HCT116 (cell line): ENCODE measurements at regions not wholly inside any gene's neighbourhood (a gene's known extent, or its start where the extent isn't known, plus 50 kb on each side); places are given as distances from the start of the nearest gene placed in this dataset.

Source experiments
- ATAC-seq: fragments of 200-7000 bp; cut with Tn5 transposase; 2 replicates; pipeline ENCODE4 v1.9.1; 2020; ENCODE audit warnings: mild to moderate bottlenecking, moderate library complexity
- BruUV-seq: library from RNA; stranded (reverse); fragments of 400-500 nt; replicated peaks from 2 replicates; lab custom pipeline; 2021; lab: Mats Ljungman, UMichigan
- CTCF ChIA-PET: fragments of 300-600 bp; sonication (Branson Sonifier 250); formaldehyde crosslinking; loops from one replicate; lab custom pipeline; 2021; ENCODE audit warnings: antibody characterized with exemption; lab: Charles Lee
- POLR2A ChIA-PET: fragments of 300-600, 350-600 bp; sonication (Branson Sonifier 250); formaldehyde crosslinking; loops from one replicate; lab custom pipeline; 2021; ENCODE audit warnings: antibody characterized with exemption; lab: Charles Lee
- RAD21 ChIA-PET, 2 experiments: fragments of 300-600 bp; sonication (Branson Sonifier 250); formaldehyde crosslinking; loops; one replicate each; lab custom pipeline; 2023; ENCODE audit warnings: low total read pairs in 2 of 2; ENCODE audit not compliant: uncharacterized antibody in 2 of 2, unreplicated experiment in 2 of 2, low non-redundant PET in 1 of 2; lab: Charles Lee
- DNase-seq: peaks from one replicate; pipeline ENCODE4 v3.0.0-alpha.2; 2010; ENCODE audit warnings: low read depth, low spot score
- H2AFZ ChIP-seq: fragments of 200-600 bp; shearing (Covaris generic), sonication (generic); 2 replicates; pipeline ENCODE4 v1.6.1; 2017; ENCODE audit warnings: low read depth, mixed run types, mixed read lengths, antibody characterized with exemption, low read length; ENCODE audit not compliant: poor library complexity, severe bottlenecking
- H3K27ac ChIP-seq: 2 replicates; pipeline ENCODE4 v1.5.1; 2012; ENCODE audit warnings: low read depth, low read length
- H3K27me3 ChIP-seq: fragments of 200-600 bp; sonication (generic); 2 replicates; pipeline ENCODE4 v1.6.1; 2016; ENCODE audit warnings: mixed run types, low read length, mixed read lengths; ENCODE audit not compliant: insufficient read depth
- H3K36me3 ChIP-seq, 2 experiments: fragments of 200-500 bp in 1 of 2; fragments of 200-600 bp in 1 of 2; sonication (Bioruptor generic) in 1 of 2; sonication (generic) in 1 of 2; 2 replicates each; pipeline versions ENCODE4 v1.5.1 to v1.6.1; 2014 to 2016; ENCODE audit warnings: low read length in 2 of 2, inconsistent platforms in 1 of 2, mixed read lengths in 1 of 2, mixed run types in 1 of 2; ENCODE audit not compliant: insufficient read depth in 2 of 2, control insufficient read depth in 1 of 2
- H3K4me1 ChIP-seq, 2 experiments: fragments of 200-600 bp in 1 of 2; sonication (generic) in 1 of 2; 2 replicates each; pipeline versions ENCODE4 v1.5.1 to v1.6.1; 2012 to 2017; ENCODE audit warnings: low read length in 2 of 2, inconsistent platforms in 1 of 2, mild to moderate bottlenecking in 1 of 2, mixed read lengths in 1 of 2, mixed run types in 1 of 2, moderate library complexity in 1 of 2; ENCODE audit not compliant: insufficient read depth in 2 of 2, control insufficient read depth in 1 of 2
- H3K4me2 ChIP-seq: fragments of 200-600 bp; sonication (generic); 2 replicates; pipeline ENCODE4 v1.6.1; 2017; ENCODE audit warnings: mixed run types, low read length, mixed read lengths
- H3K4me3 ChIP-seq, 2 experiments: fragments of 200-600 bp in 1 of 2; sonication (generic) in 1 of 2; replicated peaks in 1 of 2; 2 replicates each; pipeline ENCODE4 v1.5.1; 2011 to 2016; ENCODE audit warnings: low read length in 2 of 2, control low read depth in 1 of 2, low read depth in 1 of 2, mild to moderate bottlenecking in 1 of 2, mixed read lengths in 1 of 2, mixed run types in 1 of 2
- H3K79me2 ChIP-seq: fragments of 200-600 bp; sonication (generic); 2 replicates; pipeline ENCODE4 v1.6.1; 2017; ENCODE audit warnings: mild to moderate bottlenecking, mixed run types, low read length, moderate library complexity, mixed read lengths; ENCODE audit not compliant: insufficient read depth
- H3K9ac ChIP-seq: fragments of 200-600 bp; sonication (generic); 2 replicates; pipeline ENCODE4 v1.6.1; 2016; ENCODE audit warnings: low read length, mixed read lengths
- H3K9me2 ChIP-seq: fragments of 200-600 bp; sonication (generic), shearing (Covaris generic); 2 replicates; pipeline ENCODE4 v1.6.1; 2017; ENCODE audit warnings: mixed run types, mild to moderate bottlenecking, moderate library complexity; ENCODE audit not compliant: insufficient read depth
- H3K9me3 ChIP-seq, 2 experiments: fragments of 200-500 bp in 1 of 2; fragments of 200-600 bp in 1 of 2; sonication (Bioruptor generic) in 1 of 2; sonication (generic) in 1 of 2; 2 replicates each; pipeline ENCODE4 v1.6.1; 2014 to 2017; ENCODE audit warnings: low read length in 2 of 2, mixed read lengths in 2 of 2, inconsistent platforms in 1 of 2, low read depth in 1 of 2, mild to moderate bottlenecking in 1 of 2, mixed run types in 1 of 2, moderate library complexity in 1 of 2; ENCODE audit not compliant: control insufficient read depth in 1 of 2, insufficient read depth in 1 of 2
- H4K20me1 ChIP-seq: fragments of 200-600 bp; sonication (generic), shearing (Covaris generic); 2 replicates; pipeline ENCODE4 v1.6.1; 2017; ENCODE audit warnings: mixed run types, mild to moderate bottlenecking, moderate library complexity; ENCODE audit not compliant: insufficient read depth
- ATF3 ChIP-seq: IDR thresholded peaks from 2 replicates; pipeline ENCODE4 v1.6.1; 2012
- CTCF ChIP-seq, 3 experiments: fragments of 200-600 bp in 1 of 3; sonication (generic) in 1 of 3; IDR thresholded peaks in 2 of 3; conservative IDR thresholded peaks in 1 of 3; 2 replicates each; pipeline ENCODE4 v1.5.1; 2012 to 2017; ENCODE audit warnings: low read depth in 2 of 3, low read length in 2 of 3, antibody characterized with exemption in 1 of 3, borderline replicate concordance in 1 of 3, control low read depth in 1 of 3, mild to moderate bottlenecking in 1 of 3, mixed read lengths in 1 of 3, mixed run types in 1 of 3, moderate library complexity in 1 of 3; ENCODE audit not compliant: insufficient read depth in 1 of 3
- ELF1 ChIP-seq: IDR thresholded peaks from 2 replicates; pipeline ENCODE4 v1.6.1; 2012; ENCODE audit warnings: low read depth, borderline replicate concordance
- FOSL1 ChIP-seq: IDR thresholded peaks from 2 replicates; pipeline ENCODE4 v1.6.1; 2012; ENCODE audit warnings: low read depth
- POLR2AphosphoS5 ChIP-seq: IDR thresholded peaks from 2 replicates; pipeline ENCODE4 v1.6.1; 2011; ENCODE audit warnings: mild to moderate bottlenecking, low read depth, low read length, moderate library complexity
- SRF ChIP-seq: IDR thresholded peaks from 2 replicates; pipeline ENCODE4 v1.6.1; 2012; ENCODE audit warnings: low read depth
- intact Hi-C: fragments of 100-400 bp; cut with micrococcal nuclease; formaldehyde crosslinking; loops from 2 replicates; pipeline ENCODE4 v1.10.0; 2022

- TF ChIP-seq ATF3 = no peak
- TF ChIP-seq CTCF (IDR thresholded peaks at IDR 0.05 in 2 of 3, conservative IDR thresholded peaks at IDR 0.05 in 1 of 3; ENCODE audit: borderline replicate concordance in 1 of 3, insufficient read depth in 1 of 3, low read depth in 2 of 3, low read length in 2 of 3) = no peak
Measured at GRCh38 chr11:92533657-92534335, 309.2 kb downstream of the FAT3 start (continued).

- Histone ChIP-seq H3K9ac (no peak overlapping the region), H3K4me1 (no peaks in the 10 kb centered on the region), H3K9me3 (peaks cover 2 to 7% of the 10 kb centered on the region in 2 experiments; a peak in 2 of 4 replicates), H4K20me1 (no peaks in the 10 kb centered on the region), H3K36me3 (no peaks in the 10 kb centered on the region), H3K9me2 (no peaks in the 10 kb centered on the region), H3K4me2 (no peak overlapping the region), H2AFZ (no peak overlapping the region), H3K79me2 (no peaks in the 10 kb centered on the region), H3K27me3 (no peaks in the 10 kb centered on the region), H3K27ac (no peak overlapping the region), H3K4me3 (no peak overlapping the region)
- intact Hi-C loops = no loop called here
- TF ChIP-seq SRF (no peak), FOSL1 (no peak), ELF1 (no peak), POLR2AphosphoS5 (no peak)
- DNase-seq (no peak), ATAC-seq (no peak)
- RAD21 ChIA-PET = no interaction called here
- POLR2A ChIA-PET = no interaction called here
- CTCF ChIA-PET = no interaction called here
- BruUV-seq = no TSS peak
Measured at GRCh38 chr11:92536883-92537282, 312.3 kb downstream of the FAT3 start.
